Esophagus squamous epithelium (tissue), 5 donors: ENCODE measurements at regions not wholly inside any gene's neighbourhood (a gene's known extent, or its start where the extent isn't known, plus 50 kb on each side); places are given as distances from the start of the nearest gene placed in this dataset.

ENCODE experiments used
- DNase-seq: peaks from one replicate; lab custom pipeline; 2025; lab: John Stamatoyannopoulos, UW
- H3K27ac ChIP-seq, 4 donors: fragments of 200-600 bp; sonication (generic); one replicate each; pipeline ENCODE4 v1.5.1; 2016 to 2019; ENCODE audit warnings: mild to moderate bottlenecking in 1 of 4
- H3K27me3 ChIP-seq, 4 donors: fragments of 200-600 bp; sonication (generic); 1 replicate in 3 of 4; 2 replicates in 1 of 4; pipeline versions ENCODE4 v1.5.1 to v1.6.0; 2017 to 2021; ENCODE audit warnings: antibody characterized with exemption in 1 of 4
- H3K36me3 ChIP-seq, 3 donors: fragments of 200-600 bp; sonication (generic); one replicate each; pipeline ENCODE4 v1.5.1; 2016 to 2019
- H3K4me1 ChIP-seq, 3 donors: fragments of 200-600 bp; sonication (generic); one replicate each; pipeline ENCODE4 v1.5.1; 2017 to 2019
- H3K4me3 ChIP-seq, 4 donors: fragments of 200-600 bp; sonication (generic); 1 replicate in 3 of 4; 2 replicates in 1 of 4; pipeline ENCODE4 v1.5.1; 2016 to 2019; ENCODE audit warnings: mild to moderate bottlenecking in 2 of 4, moderate library complexity in 1 of 4
- H3K9me3 ChIP-seq, 3 donors: fragments of 200-600 bp; sonication (generic); one replicate each; pipeline ENCODE4 v1.5.1; 2016 to 2019
- POLR2A ChIP-seq, 4 donors: fragments of 450-650 bp; IDR thresholded peaks; one replicate each; pipeline ENCODE4 v1.6.1; 2017; ENCODE audit warnings: antibody characterized with exemption in 4 of 4, mild to moderate bottlenecking in 4 of 4, moderate library complexity in 3 of 4
- WGBS, 2 donors: methylation state at CpG; one replicate each; pipeline ENCODE4 v1.1.5; 2018; 5-methylcytosine and 5-hydroxymethylcytosine counted together
- intact Hi-C: fragments of 100-400 bp; cut with DNase I; formaldehyde crosslinking; loops from one replicate; pipeline ENCODE4 v1.15.0; 2022
- TF ChIP-seq, protein P1 (sequence below), 6 experiments: fragments of 450-650 bp in 4 of 6; fragments of 200-600 bp in 2 of 6; sonication (generic) in 2 of 6; IDR thresholded peaks; one replicate each; pipeline ENCODE4 v1.5.1; 2016 to 2019; ENCODE audit warnings: antibody characterized with exemption in 6 of 6, mild to moderate bottlenecking in 4 of 6, moderate library complexity in 4 of 6
- donor health status: DM: yes; HTN: yes; CAD: no.

DNA sequence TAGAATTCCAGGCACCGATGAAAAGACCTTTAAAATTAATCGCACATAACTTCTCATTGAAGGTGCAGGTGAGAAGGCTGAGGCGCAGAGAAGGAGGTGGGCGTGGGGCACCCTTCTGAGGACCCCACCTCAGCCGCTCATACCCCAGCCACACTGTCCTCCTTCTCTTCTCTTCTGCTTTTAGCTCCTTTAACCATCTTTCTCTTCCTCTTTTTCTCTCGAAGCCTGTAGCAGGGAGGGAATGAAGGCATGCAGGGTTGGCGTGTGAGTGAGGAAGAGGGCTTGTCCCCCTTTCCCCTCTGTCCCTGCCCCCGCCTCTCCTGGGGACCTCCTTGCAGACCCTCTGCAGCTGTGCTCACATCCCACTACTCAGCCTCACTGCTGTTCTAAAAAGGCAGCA is 57.8 kb upstream of the CACNA1E start:
- no peak overlapping the region for H3K4me3 ChIP-seq
- intact Hi-C loops = loop anchor here (2.0 kb wide), 1 partner anchor 235 kb away; no protein-coding TSS in a partner anchor
- H3K27ac ChIP-seq = no peak overlapping the region
- WGBS, 2 donors = 62 to 68% methylated on average over 8 of the region's 8 CpGs
- peaks cover 0 to 43% (median 0%) of the 10 kb centered on the region in 4 donors for H3K27me3 ChIP-seq
- no peaks in the 10 kb centered on the region for H3K36me3 ChIP-seq
- no peak for TF ChIP-seq POLR2A (IDR thresholded peaks at IDR 0.05)
- TF ChIP-seq, protein P1, sequence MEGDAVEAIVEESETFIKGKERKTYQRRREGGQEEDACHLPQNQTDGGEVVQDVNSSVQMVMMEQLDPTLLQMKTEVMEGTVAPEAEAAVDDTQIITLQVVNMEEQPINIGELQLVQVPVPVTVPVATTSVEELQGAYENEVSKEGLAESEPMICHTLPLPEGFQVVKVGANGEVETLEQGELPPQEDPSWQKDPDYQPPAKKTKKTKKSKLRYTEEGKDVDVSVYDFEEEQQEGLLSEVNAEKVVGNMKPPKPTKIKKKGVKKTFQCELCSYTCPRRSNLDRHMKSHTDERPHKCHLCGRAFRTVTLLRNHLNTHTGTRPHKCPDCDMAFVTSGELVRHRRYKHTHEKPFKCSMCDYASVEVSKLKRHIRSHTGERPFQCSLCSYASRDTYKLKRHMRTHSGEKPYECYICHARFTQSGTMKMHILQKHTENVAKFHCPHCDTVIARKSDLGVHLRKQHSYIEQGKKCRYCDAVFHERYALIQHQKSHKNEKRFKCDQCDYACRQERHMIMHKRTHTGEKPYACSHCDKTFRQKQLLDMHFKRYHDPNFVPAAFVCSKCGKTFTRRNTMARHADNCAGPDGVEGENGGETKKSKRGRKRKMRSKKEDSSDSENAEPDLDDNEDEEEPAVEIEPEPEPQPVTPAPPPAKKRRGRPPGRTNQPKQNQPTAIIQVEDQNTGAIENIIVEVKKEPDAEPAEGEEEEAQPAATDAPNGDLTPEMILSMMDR (IDR thresholded peaks at IDR 0.05) = no peak
- H3K4me1 ChIP-seq = peaks cover 0 to 7% (median 0%) of the 10 kb centered on the region in 3 donors
- no peak for DNase-seq
- H3K9me3 ChIP-seq = no peaks in the 10 kb centered on the region

DNA sequence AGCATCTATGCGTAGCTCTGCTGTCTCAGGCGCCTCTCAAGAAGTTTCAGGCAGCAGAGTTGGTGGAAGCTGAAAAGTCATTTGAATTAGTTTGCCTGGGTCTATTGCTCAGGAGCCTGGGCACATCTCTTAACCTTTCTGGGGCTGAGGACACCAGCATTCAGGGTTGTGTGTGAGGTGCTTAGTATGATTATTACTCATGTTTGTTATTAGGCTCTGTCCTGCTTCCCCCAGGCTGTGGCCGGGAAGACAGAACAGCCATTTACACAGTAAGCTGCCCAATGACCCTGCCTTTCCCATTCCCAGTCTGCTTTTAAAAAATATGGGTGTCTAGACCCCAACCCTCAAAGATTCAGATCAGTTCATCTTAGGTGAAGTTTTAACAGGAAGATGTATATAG is 53.9 kb upstream of the CACNA1E start:
- Histone ChIP-seq H3K4me3 (no peak overlapping the region), H3K36me3 (no peaks in the 10 kb centered on the region), H3K9me3 (no peaks in the 10 kb centered on the region), H3K27me3 (peaks cover 0 to 50% (median 0%) of the 10 kb centered on the region in 4 donors), H3K4me1 (peaks cover 0 to 7% (median 0%) of the 10 kb centered on the region in 3 donors), H3K27ac (no peak overlapping the region)
- WGBS, 2 donors = 76 to 81% methylated on average over 3 of the region's 3 CpGs
- no peak for DNase-seq
- TF ChIP-seq, protein P1 (IDR thresholded peaks at IDR 0.05) = no peak
- no peak for TF ChIP-seq POLR2A (IDR thresholded peaks at IDR 0.05)
- intact Hi-C loops = no loop called here

DNA sequence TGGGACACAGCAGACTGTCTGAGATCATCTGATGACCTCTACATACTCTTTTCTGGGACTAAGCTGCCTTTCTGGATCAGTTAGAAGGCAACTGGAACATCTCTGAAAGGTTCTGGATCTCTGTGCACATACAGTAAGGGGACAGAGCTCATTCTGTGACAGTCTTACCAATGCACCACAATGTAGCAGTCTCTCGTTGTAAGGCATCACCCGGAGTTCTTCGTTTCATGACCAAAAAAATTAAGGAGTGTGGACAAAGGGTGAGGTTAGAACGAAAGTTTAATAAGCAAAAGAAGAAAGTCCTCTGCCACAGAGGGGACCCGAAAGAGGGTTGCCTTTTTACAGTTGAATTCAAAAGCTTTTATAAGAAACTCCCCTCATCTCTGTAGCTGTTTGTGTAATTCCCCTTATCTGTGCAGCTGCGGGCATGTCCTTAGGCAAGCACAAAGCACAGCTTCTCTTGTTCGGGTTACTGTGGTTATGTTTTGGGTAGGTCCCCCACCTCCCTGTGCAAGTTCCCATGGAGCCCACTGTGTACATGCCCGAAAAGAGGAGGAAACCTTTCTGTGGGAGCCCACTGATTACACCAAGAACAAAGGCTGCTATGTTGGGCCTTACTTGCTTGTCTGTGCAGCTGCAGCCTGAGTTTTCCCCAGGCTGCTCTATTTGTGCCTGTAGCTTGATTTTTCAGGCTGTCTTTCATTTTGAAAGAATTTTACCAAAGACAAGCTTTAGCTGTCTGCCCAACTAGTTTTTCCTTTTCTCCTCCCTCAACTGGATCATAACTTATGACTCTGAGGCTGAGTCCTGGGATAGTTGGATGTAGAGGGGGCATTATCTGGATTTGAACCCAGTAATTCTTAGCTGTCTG is 53.1 kb upstream of the CACNA1E start:
- DNase-seq = no peak
- no peak overlapping the region for H3K27ac ChIP-seq
- no peaks in the 10 kb centered on the region for H3K4me1 ChIP-seq
- WGBS, 2 donors = 52 to 57% methylated on average over 7 to 8 of the region's 8 CpGs
- TF ChIP-seq, protein P1 (IDR thresholded peaks at IDR 0.05) = no peak
- no peak for TF ChIP-seq POLR2A (IDR thresholded peaks at IDR 0.05)
- no peak overlapping the region for H3K4me3 ChIP-seq
- no peaks in the 10 kb centered on the region for H3K9me3 ChIP-seq
- H3K27me3 ChIP-seq = peaks cover 0 to 46% (median 0%) of the 10 kb centered on the region in 4 donors
- intact Hi-C loops = no loop called here
- no peaks in the 10 kb centered on the region for H3K36me3 ChIP-seq
